Endothelial cell of umbilical vein (primary cell): ENCODE measurements at regions not wholly inside any gene's neighbourhood (a gene's known extent, or its start where the extent isn't known, plus 50 kb on each side); places are given as distances from the start of the nearest gene placed in this dataset.

Experiments used
- CTCF ChIP-seq, 2 donors: IDR thresholded peaks; 1 replicate in 1 of 2; 2 replicates in 1 of 2; pipeline ENCODE4 v1.5.1; 2011; ENCODE audit warnings: low read length in 2 of 2, mild to moderate bottlenecking in 2 of 2, moderate library complexity in 2 of 2, control low read depth in 1 of 2, inconsistent platforms in 1 of 2, low read depth in 1 of 2; ENCODE audit not compliant: insufficient read depth in 1 of 2; ENCODE audit errors: extremely low read depth in 1 of 2
- JUN ChIP-seq: IDR thresholded peaks from 2 replicates; pipeline ENCODE4 v1.6.1; 2011; ENCODE audit warnings: borderline replicate concordance, low read depth; ENCODE audit not compliant: insufficient read length, insufficient read depth
- POLR2AphosphoS5 ChIP-seq: IDR thresholded peaks from 2 replicates; pipeline ENCODE4 v1.6.1; 2012; ENCODE audit warnings: low read depth, mild to moderate bottlenecking, control low read depth, low read length, moderate library complexity; ENCODE audit not compliant: insufficient read depth

GRCh38 chr22:49032821-49033220 is 794.9 kb downstream of the BRD1 start:
- no peak for TF ChIP-seq CTCF (IDR thresholded peaks at IDR 0.05; ENCODE audit: extremely low read depth in 1 of 2, insufficient read depth in 1 of 2, low read depth in 1 of 2, low read length in 2 of 2)
- TF ChIP-seq JUN = no peak
- no peak for TF ChIP-seq POLR2AphosphoS5
